DMS 273 treated with DMSO at 0.1 percent for 48 hours (cell line): ENCODE measurements at regions not wholly inside any gene's neighbourhood (a gene's known extent, or its start where the extent isn't known, plus 50 kb on each side); places are given as distances from the start of the nearest gene placed in this dataset.

Experiments
- DNase-seq: peaks from one replicate; lab custom pipeline; 2025; lab: John Stamatoyannopoulos, UW

DNA sequence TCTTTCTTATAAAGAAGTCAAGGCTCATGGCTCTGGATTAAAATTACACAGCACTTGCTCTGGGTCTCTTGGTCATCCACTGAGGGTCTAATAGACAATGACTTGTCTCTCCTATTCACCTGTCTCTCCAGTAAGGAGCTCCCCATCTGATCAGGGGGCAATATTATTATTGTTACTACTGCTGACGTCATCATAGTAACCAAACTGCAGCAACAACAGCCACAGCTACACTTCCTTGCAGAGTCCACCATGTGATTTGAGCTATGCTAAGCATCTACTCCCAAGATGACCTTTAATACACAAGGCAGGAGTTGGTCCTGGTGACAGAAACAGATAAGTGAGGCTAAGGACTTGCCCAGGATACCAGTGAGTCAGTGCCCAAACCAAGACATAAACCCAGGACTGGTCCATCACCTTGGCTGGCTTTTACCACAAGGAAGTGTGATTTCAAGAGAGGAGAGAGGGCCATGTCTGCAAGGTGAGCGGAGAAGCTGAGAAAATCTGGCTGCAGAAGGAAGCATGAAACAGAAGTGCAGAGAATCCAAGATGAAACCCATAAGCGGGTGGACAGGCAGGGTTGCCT lies 602.5 kb downstream of the PTPRU start:
- DNase-seq = no peak

DNA sequence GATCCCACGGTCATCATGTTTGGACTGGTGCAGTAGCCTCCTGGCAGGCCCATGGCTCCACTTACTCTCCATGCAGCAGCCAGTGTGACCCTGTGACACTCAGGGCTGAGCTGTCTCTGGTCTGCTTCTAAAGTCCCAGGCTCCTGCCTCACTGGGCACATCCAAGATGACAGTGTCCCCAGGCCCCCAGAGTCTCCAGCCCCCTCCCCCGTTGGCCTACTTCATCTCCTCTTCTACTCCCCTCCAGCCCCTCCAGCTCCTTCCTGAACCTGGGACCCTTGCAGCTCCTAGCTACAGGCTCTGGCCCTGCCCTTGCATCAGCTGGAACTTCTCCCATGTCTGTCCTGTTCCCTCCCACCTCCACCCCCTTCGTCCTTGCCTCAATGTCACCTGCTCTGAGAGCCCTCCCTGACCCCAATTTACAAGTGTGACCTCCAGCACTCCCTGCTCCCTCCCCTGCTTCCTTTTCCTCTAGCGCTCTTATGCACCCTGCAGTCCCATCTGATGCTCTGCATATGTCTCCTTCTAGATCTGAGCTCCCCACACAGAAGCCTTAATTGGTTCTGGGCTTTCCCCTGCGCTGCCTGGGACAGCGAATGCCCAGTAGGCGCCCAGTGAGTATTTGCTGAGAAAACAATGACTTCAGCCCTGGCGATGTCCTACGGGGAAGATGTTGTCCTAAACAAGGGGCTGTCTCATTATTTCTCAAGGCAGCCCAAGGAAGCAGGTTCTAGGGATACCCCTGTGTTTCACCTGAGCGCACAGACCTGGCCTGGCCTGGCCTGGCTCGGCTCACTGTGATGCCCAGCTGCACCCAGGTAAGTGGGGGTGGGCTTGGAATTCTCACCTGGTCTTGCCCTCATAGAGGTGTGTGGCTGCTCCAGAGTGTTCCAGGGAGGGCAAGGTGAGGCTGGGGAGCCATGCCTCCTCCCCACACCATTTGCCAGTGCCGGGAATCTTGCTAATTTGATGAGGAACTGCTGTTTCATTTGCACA lies 600.6 kb downstream of the PTPRU start:
- DNase-seq = no peak

DNA sequence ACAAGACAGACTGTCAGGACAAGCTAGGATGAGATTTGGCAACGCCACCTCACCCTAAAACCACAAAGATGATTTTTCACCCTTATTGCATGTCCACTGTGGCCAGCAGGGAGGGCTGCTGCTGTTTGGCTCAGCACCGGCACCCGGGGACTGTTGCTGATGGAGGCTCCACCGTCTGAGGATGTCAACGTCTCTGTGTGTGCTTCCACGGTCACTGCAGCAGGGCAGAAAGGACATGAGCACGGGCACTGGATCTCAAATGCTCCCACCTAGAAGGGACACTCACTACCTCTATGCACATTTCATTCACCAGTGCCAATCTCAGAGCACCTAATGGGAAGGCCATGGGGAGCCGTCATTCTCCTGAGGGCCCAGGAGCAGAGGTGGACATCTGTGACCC lies 599.6 kb downstream of the PTPRU start:
- no peak for DNase-seq

DNA sequence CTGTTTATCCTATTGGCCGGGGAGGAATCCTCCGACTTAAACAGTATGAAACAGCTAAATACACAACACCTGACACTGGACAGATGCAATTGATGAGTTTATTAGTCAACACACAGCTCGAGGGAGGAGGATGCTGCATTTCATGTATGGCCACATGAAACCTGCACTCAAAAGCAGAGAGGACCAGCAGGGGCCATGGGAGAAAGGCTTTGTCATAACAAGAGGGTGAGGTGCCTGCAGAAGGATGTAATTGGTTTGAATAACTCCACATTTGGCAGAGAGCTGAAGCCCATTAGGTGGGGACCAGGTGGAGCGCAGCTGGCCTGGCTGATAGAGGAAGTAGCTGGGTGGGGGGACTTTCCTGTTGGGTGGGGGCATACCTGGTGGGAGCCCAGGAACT lies 599.1 kb downstream of the PTPRU start:
- DNase-seq = no peak

DNA sequence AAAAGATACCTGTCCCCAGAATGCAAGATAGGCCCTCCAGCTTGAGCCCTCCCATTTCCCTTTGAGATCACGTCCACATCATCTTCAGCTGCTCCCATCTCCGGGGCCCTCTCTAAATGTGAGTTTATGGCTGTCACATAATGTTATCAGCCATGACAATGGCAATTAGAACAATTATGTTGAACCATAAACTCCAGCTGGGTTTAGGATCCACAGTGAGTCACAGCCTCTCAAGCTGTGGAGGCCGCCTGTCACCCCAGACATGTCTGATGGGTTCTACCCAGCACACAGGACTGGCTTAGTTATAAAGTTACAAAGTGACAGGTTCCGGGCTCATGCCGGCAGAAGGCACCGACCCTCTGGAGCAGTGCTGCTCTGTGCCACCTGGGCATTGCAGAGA lies 597.3 kb downstream of the PTPRU start:
- DNase-seq = no peak

DNA sequence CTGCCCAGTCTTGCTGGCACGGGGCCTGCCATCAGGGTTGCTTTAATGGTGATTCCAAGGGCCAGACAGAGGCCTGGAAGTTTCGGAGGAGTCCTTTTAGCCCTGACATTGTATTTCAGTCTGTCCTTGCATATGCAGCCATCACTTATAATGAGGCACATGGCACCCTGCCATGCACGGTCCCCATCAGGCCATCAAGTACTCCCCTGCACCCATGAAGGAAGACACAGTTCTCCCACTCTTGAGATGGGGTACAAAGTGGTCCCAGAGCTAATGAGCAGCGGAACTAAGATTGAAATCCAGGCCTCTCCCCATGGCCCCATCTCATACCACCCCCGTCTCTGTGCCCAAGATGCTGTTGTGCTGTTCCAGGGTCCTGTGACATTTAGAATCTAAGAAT lies 596.6 kb downstream of the PTPRU start:
- DNase-seq = no peak

DNA sequence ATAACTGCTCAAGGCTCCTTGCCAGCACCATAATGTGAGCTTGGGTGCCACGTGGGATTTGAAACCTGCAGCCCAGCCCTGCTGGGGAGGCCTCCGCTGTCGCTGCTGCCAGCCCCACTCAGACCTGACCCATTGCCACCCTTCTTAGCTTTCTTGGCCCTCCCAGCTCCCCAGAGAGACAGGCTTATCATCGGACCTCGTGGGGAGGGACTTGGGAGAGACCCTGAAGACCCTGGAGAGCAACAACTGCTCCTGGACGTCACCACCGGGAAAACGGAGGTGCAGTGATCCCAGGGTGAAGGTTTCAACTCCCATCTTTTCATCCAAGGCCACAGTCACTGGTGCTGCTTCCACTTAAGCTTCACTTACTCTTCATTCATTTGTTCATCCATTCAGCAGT lies 596.1 kb downstream of the PTPRU start:
- DNase-seq = no peak

DNA sequence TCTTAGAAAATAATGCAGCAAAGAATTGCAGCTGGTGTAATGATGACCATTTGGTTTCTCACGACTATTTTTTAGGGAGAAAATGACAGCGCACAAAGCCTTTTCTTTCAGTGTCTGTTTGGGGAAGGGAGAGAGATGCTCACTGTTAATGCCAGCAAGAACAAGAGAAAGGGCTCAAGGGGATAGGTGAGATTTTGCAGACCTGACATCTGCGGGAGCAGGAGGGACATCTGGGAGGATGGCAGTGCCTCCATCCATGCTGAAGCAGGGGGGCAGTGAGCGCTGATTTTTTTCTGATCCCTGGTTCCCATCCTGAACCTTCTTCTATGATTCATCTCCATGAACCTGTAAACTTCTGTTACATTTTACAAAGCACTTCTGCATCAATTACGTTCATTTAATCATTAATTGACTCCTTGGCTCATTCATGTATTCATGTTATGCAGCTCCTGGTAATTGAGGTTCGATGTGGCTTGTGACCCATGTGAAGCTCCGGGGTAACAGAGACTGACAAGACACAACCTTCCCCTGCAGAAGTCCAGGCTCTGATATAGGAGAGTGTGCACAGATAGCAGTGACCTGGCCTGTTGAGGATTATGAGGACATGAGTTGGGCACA lies 595.3 kb downstream of the PTPRU start:
- no peak for DNase-seq

DNA sequence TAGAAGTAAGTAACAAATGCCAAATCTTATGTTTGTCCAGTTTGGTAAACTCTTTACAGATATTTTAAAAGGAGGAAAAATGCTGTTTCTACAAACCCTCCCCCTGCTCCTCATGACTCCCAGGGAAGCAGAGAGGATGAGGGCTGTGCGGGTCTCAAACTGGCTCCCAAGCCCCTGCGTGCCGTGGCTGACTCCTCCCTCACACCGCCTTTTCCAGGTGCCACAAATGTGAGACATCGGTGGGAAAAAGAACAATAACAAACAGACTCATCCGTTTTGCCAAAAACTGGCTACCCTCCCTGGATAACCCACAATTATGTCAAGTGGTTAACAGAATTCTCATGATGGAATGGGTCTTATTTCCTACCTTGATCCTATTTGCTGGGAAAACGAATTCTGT lies 594.6 kb downstream of the PTPRU start:
- DNase-seq = no peak

DNA sequence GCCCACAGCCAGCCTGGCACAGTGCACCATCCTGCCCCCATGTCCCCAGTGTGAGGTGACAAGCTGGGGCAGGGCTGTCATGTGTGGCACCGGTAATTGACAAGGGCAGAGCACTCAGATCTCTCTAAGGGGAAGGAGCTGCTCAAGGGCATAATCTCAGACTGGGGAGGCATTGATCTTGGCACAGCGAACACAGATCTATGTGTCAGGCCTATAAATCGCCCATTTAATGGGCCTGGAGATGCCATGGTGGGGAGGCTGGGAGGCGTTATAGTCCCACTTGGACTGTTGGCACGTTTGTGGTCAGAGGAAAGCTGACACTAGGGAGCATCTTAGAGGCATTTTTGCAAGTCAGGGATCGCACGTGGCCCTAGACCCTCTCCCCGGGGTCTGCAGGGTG lies 594.1 kb downstream of the PTPRU start:
- no peak for DNase-seq

DNA sequence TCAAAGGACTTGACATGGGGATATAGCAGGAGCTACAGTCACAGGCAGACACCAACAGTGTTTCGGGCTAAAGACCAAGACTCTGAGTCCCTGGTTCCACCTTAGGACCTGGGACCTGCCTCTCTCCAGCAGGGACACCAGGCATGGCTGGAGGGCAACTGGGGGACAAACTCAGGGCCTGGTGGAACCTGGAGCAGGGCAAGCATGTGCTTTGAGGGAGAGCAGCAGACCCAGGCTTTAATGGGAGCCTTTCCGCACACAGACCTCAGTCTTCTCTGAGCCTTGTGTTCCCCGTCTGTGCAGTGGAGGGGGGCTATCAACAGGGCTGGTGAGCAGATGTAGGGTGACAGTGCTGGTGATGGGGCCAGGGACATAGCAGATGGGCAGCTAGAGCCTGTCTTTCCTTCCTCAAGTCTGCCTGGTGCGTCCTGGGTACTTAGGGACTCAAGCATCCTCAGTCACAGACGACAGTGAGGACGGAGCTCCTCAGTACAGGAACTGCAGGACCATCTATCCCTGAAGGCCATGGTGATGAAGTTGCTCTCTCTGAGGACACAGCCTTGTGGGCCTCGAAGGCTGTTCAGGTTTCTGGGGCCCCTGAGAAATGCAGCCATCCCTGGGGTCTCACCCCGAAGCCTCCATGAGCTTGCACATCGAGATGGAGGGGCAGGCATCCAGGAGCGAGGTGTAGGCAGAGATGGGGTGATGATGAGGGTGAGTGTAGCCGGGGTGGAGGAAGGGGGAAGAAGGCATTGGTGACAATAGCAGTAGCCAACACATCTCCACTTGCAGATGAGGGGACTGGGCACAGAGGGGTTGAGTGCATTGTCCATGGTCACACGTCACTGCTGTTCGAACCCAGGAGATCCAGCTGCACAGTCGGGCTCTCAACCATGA lies 593.4 kb downstream of the PTPRU start:
- DNase-seq = no peak

DNA sequence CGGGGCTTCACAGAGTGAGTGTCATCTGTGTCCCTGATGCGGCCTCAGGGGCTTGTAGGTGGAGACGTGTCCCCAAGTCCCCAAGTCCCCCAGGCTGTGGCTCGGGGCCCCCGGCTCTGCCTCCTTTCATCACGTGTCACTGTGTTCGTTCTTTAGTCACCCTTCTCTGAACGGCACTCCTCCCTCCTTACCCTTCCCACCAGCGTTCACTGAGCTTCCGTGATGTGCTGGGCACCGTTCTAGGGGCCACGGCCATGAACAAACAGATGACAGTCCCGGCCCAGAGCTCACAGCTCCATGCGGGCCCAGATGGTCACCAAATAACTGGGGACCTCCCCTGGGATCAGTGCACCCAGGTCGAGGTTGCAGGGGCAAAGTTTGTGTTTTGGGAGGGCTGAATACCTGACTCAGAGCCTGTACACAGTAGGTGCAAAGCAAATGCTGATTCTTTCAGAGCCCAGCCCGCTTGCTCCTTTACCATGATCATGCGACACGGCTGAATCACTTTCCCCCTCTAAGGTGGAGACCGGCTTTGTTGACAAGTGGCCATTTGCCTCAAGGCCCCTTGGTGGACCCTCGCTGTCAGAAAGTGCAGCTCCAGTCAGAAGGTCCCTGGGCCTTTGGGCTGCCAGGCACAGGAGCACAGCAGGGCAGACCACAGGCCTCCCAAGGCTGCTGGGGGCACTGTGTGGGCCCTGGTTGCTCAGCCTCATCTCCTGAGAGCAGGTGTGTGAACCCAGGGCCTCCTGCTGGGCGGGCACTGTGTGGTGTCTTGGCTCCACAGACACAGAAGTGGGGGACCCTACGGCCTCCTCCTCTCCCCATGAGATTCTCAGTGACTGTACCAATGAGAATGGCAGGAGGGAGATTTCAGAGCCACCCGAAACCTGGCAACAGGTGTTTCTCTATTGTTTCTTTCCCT lies 592.5 kb downstream of the PTPRU start:
- no peak for DNase-seq

DNA sequence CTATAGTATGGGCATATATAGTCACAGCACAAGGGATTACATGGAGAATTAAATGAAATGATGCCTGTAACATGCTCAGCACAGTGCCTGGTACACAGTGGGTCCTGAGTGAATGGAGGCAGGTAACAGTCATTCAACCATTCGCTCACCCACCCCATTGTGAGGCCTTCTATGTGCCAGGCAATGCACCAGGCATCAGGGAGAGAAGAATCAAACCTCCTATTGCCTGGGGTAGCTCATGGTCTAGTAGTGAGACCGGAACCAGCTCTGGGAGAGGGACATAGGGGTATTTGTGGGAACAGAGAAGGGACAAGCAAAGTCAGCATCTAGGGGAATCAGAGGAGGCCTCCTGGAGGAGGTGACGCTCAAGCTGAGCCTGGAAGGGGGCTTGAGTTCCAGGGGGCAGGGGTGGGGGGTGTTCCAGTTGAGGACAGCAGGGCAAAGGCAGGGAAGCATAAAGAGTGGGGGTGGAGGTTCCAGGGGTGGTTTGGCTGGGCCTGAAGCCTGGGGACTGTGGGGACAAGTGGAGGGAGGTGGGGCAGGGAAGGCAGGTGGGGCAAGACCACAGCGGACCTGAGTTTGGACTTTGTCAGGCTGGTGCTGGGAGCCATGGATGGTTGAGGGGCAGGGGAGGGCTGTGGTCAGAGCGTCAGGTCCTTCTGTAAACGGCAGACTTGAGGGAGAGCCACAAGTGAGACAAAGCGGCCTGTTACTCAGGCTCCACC lies 591.6 kb downstream of the PTPRU start:
- DNase-seq = no peak

DNA sequence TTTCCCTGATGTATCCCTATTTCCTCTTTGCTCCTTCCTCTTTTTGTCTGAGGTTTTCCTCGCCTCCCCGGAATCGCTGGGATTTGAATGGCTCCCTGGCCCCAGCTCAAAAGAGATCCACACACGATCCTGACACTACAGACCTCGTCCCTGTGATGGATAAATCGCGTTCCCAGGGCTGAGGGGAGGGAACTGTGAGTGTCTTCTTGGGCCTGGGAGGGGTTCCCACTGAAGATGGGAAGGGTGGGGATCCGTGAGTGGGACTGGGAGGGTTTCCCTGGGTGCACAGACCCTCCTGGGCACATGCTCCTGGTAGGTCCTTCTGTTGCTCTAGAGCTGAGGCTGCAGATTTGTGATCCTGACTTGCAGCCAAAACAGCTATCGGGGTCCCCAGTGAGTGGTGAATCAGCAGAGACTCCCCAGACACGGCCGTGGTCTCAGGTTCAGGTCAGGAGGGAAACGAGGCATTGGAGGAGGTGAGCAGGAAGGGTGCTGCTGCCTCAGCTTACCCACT lies 591.0 kb downstream of the PTPRU start:
- DNase-seq = no peak

DNA sequence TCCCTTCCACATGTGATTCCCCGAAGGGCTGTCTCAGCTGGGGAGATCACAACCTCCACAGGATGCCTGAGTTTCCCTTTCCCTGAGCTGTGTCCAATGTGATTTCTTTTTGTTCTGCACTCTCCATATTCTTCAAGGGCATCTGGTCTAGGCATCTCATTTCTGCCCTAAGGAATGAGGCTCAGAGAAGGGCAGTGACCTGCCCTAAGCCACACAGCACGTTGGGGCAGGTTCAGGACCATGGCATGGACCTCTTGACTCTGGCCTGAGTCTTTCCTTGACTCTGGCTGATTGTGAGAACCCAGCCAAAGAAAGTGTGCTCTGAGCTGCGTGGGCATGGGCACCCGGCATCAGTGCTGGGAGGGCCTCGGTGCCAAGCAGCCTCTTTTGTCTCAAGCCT lies 590.3 kb downstream of the PTPRU start:
- no peak for DNase-seq

DNA sequence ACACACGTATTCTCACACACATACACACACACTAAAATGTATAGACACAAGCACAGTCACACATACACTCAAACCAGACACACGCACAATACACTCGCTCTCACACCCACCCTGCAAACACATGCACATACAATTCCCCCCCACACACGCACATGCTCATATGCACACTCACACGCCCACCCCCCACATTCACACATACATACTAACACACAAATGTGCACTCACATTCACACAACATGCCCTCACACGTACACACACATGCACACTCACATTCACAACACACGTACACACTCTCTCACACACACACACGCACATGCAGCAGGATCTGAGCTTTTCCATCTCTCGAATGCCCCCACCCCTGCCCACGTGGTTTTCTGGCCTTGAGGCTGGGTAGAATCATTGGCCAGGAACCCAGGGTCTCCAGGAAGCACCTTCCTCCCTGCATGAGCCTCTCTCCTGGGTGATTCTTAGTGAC lies 589.7 kb downstream of the PTPRU start:
- no peak for DNase-seq

DNA sequence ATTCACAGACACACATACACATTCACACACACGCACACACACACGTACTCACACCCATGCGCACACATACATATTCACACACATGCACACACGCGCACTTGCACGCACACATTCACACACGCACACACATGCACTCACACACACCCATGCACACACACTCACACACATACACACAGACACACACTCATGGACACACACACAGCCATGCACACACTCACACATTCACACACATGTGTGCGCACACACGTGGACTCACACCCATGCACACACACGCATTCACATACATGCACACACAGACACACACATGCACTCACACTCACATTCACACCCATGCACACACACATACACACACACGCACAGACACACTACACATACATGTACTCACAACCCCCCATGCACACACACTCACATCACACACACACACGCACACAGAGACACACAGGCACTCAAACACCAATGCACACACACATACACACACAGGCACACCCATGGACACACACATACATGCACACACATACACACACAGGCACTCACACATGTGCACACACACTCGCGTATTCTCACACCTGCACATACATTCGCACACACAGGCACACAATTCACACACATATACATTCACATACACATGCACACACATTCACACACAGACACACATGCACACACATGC lies 589.1 kb downstream of the PTPRU start:
- DNase-seq = no peak

DNA sequence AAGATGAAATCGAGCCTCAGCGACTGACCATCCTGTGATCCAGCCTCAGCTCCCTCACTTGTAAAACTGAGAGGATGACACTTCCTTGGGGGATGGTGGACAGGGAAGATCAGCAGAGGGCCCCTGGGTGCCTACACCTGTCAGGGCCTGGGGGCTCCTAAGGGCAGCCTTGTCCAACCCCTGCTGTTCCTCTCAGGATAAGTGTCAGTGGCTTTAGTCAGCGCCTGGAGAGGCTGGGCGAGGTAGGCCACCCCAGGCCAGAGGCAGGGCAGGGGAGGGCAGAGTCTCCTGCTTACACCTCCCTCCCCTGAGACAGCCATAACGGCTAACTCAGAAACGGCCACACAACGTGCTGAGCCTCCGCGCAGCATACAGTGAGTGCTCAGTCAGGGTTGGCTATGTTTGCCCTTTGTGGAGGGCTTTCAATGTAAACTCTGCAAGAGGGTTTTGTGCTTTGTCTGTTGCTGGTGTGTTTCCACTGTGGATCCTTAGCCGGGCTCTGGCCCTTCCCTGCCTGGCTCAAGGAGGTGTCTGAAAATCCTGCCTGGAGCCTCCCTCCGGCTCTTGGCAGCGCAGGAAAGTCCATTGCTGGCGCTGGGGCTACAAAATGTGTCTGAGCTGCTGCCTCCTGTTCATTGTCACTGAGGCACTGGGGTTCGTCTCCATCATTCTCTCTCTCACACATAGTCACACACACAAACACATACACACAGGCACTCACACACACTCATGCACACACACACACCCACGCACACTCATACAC lies 588.4 kb downstream of the PTPRU start:
- no peak for DNase-seq

DNA sequence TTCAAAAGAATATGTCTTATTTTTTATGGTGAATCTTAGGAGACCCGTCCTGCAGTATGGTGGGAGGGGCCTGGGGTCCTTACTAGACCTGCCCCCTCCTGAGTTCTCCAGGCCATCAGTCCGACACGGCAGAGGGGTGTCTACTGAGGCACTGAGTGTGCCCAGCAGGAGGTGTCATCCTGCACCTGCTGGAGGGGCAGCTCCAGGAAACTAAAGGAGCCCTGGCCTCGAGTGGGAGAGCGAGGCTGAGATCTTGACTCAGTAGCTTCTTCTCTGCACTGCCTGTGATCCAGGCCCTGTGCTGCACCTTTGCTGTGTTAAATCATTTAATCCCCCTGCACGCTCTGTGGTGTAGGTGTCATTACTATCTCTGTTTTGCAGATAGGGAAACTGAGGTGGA lies 587.7 kb downstream of the PTPRU start:
- no peak for DNase-seq
